ENCODE measurements at regions not wholly inside any gene's neighbourhood (a gene's known extent, or its start where the extent isn't known, plus 50 kb on each side); places are given as distances from the start of the nearest gene placed in this dataset.

GRCh38 chrX:120680090-120680489, 50.2 kb upstream of the C1GALT1C1 start:
- TF ChIP-seq POLR2A (IDR thresholded peaks at IDR 0.05) (no peak), CTCF (IDR thresholded peaks at IDR 0.05) (no peak)

All from suprapubic skin (tissue), 3 donors.